Esophagus squamous epithelium (tissue), 4 donors: ENCODE measurements at regions not wholly inside any gene's neighbourhood (a gene's known extent, or its start where the extent isn't known, plus 50 kb on each side); places are given as distances from the start of the nearest gene placed in this dataset.

Experiments used
- POLR2A ChIP-seq, 4 donors: fragments of 450-650 bp; IDR thresholded peaks; one replicate each; pipeline ENCODE4 v1.6.1; 2017; ENCODE audit warnings: antibody characterized with exemption in 4 of 4, mild to moderate bottlenecking in 4 of 4, moderate library complexity in 3 of 4
- TF ChIP-seq, protein P1 (sequence below), 6 experiments: fragments of 450-650 bp in 4 of 6; fragments of 200-600 bp in 2 of 6; sonication (generic) in 2 of 6; IDR thresholded peaks; one replicate each; pipeline ENCODE4 v1.5.1; 2016 to 2019; ENCODE audit warnings: antibody characterized with exemption in 6 of 6, mild to moderate bottlenecking in 4 of 6, moderate library complexity in 4 of 6

- TF ChIP-seq, protein P1, sequence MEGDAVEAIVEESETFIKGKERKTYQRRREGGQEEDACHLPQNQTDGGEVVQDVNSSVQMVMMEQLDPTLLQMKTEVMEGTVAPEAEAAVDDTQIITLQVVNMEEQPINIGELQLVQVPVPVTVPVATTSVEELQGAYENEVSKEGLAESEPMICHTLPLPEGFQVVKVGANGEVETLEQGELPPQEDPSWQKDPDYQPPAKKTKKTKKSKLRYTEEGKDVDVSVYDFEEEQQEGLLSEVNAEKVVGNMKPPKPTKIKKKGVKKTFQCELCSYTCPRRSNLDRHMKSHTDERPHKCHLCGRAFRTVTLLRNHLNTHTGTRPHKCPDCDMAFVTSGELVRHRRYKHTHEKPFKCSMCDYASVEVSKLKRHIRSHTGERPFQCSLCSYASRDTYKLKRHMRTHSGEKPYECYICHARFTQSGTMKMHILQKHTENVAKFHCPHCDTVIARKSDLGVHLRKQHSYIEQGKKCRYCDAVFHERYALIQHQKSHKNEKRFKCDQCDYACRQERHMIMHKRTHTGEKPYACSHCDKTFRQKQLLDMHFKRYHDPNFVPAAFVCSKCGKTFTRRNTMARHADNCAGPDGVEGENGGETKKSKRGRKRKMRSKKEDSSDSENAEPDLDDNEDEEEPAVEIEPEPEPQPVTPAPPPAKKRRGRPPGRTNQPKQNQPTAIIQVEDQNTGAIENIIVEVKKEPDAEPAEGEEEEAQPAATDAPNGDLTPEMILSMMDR (IDR thresholded peaks at IDR 0.05) = no peak
- no peak for TF ChIP-seq POLR2A (IDR thresholded peaks at IDR 0.05)
Measured at GRCh38 chr7:13801669-13802068, 187.8 kb downstream of the ETV1 start.
